HL-60 (cell line): ENCODE measurements at regions not wholly inside any gene's neighbourhood (a gene's known extent, or its start where the extent isn't known, plus 50 kb on each side); places are given as distances from the start of the nearest gene placed in this dataset.

Experiments used
- TF ChIP-seq, protein P1 (sequence below): IDR thresholded peaks from one replicate; pipeline ENCODE4 v1.5.1; 2011; ENCODE audit warnings: low read length, control low read depth, inconsistent platforms; ENCODE audit not compliant: insufficient read depth
- TF ChIP-seq, protein P2 (sequence below): IDR thresholded peaks from 2 replicates; pipeline ENCODE4 v1.6.1; 2012; ENCODE audit warnings: low read depth; ENCODE audit not compliant: insufficient replicate concordance

DNA sequence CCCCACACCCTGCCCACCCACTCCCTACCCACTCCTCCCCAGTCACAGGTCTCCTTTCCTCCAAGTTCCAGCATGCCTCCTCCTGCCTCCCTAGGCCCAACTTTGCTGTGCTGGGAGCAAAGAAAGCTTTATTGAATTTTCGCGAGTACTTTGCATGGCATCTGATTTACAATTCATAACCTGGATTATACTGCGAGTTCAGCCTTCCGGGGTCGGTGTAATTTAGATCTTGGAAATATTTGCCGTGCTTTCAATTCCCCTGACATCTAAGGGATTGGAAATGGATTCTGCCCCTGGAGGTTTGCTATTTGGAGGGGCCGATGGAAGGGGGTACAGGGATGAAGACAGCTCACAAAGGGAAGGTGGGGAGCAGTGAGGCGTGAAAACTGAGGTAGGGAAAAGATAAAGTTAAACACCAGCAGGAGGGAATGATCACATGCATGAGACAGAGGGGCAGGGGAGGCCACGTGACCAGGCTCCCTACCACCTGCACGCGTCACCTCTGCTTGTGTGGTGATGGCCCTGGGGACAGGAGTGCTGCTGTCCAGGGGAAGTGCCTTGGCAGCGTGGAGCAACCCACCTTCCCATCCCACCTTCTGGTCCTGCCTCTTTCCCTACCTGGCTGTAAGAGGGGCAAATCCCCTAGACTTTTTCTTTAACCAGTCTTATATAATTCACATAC is 132.3 kb upstream of the RPL38 start:
- TF ChIP-seq, protein P1, sequence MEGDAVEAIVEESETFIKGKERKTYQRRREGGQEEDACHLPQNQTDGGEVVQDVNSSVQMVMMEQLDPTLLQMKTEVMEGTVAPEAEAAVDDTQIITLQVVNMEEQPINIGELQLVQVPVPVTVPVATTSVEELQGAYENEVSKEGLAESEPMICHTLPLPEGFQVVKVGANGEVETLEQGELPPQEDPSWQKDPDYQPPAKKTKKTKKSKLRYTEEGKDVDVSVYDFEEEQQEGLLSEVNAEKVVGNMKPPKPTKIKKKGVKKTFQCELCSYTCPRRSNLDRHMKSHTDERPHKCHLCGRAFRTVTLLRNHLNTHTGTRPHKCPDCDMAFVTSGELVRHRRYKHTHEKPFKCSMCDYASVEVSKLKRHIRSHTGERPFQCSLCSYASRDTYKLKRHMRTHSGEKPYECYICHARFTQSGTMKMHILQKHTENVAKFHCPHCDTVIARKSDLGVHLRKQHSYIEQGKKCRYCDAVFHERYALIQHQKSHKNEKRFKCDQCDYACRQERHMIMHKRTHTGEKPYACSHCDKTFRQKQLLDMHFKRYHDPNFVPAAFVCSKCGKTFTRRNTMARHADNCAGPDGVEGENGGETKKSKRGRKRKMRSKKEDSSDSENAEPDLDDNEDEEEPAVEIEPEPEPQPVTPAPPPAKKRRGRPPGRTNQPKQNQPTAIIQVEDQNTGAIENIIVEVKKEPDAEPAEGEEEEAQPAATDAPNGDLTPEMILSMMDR = no peak
- TF ChIP-seq, protein P2, sequence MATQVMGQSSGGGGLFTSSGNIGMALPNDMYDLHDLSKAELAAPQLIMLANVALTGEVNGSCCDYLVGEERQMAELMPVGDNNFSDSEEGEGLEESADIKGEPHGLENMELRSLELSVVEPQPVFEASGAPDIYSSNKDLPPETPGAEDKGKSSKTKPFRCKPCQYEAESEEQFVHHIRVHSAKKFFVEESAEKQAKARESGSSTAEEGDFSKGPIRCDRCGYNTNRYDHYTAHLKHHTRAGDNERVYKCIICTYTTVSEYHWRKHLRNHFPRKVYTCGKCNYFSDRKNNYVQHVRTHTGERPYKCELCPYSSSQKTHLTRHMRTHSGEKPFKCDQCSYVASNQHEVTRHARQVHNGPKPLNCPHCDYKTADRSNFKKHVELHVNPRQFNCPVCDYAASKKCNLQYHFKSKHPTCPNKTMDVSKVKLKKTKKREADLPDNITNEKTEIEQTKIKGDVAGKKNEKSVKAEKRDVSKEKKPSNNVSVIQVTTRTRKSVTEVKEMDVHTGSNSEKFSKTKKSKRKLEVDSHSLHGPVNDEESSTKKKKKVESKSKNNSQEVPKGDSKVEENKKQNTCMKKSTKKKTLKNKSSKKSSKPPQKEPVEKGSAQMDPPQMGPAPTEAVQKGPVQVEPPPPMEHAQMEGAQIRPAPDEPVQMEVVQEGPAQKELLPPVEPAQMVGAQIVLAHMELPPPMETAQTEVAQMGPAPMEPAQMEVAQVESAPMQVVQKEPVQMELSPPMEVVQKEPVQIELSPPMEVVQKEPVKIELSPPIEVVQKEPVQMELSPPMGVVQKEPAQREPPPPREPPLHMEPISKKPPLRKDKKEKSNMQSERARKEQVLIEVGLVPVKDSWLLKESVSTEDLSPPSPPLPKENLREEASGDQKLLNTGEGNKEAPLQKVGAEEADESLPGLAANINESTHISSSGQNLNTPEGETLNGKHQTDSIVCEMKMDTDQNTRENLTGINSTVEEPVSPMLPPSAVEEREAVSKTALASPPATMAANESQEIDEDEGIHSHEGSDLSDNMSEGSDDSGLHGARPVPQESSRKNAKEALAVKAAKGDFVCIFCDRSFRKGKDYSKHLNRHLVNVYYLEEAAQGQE = no peak
